GM12892 (cell line): ENCODE measurements at regions not wholly inside any gene's neighbourhood (a gene's known extent, or its start where the extent isn't known, plus 50 kb on each side); places are given as distances from the start of the nearest gene placed in this dataset.

ENCODE experiments used
- POLR2A ChIP-seq: IDR thresholded peaks from 2 replicates; pipeline ENCODE4 v1.6.1; 2011; ENCODE audit warnings: low read depth, low read length, control low read depth
- POLR2AphosphoS5 ChIP-seq: IDR thresholded peaks from 2 replicates; pipeline ENCODE4 v1.6.1; 2011; ENCODE audit warnings: low read depth, low read length, control low read depth

GRCh38 chr15:96672629-96673028 lies 342.1 kb downstream of the NR2F2 start:
- TF ChIP-seq POLR2A, result no peak
- TF ChIP-seq POLR2AphosphoS5, result no peak
